ENCODE measurements at regions not wholly inside any gene's neighbourhood (a gene's known extent, or its start where the extent isn't known, plus 50 kb on each side); places are given as distances from the start of the nearest gene placed in this dataset.

- Histone ChIP-seq H3K79me2 (ENCODE audit: control insufficient read depth, insufficient read depth, low read length) (no peaks in the 10 kb centered on the region), H2AFZ (ENCODE audit: low read depth, low read length) (no peak overlapping the region), H3K27me3 (ENCODE audit: control insufficient read depth in 2 of 2, insufficient read depth in 2 of 2, low read length in 2 of 2) (no peaks in the 10 kb centered on the region), H3K9me1 (replicated peaks; ENCODE audit: control insufficient read depth, extremely low read depth, insufficient read depth, low read length) (no peaks in the 10 kb centered on the region), H3K4me3 (replicated peaks in 1 of 3; ENCODE audit: insufficient read depth in 1 of 3, low read depth in 1 of 3, low read length in 3 of 3) (no peak overlapping the region), H3K4me2 (ENCODE audit: insufficient read depth, low read length) (no peak overlapping the region), H3K36me3 (ENCODE audit: control insufficient read depth in 2 of 2, extremely low read depth in 1 of 2, insufficient read depth in 2 of 2, low read length in 2 of 2) (no peaks in the 10 kb centered on the region), H3K9ac (replicated peaks; ENCODE audit: extremely low read depth, insufficient read depth, low read length) (no peak overlapping the region), H3K4me1 (ENCODE audit: control insufficient read depth, extremely low read depth, insufficient read depth, low read length) (no peaks in the 10 kb centered on the region), H4K20me1 (replicated peaks; ENCODE audit: control insufficient read depth, extremely low read depth, insufficient read depth, low read length) (no peaks in the 10 kb centered on the region), H3K27ac (ENCODE audit: insufficient read depth, low read depth, low read length) (no peak overlapping the region), H3K9me3 (replicated peaks; ENCODE audit: control insufficient read depth, insufficient read depth, low read length) (peaks cover 2% of the 10 kb centered on the region)
- CTCF ChIA-PET, result no interaction called here
- intact Hi-C loops (cut with micrococcal nuclease), result no loop called here
- no peak for TF ChIP-seq EZH2 (IDR thresholded peaks at IDR 0.05; ENCODE audit: borderline replicate concordance, low read depth, low read length, severe bottlenecking)
- TF ChIP-seq, protein P1, sequence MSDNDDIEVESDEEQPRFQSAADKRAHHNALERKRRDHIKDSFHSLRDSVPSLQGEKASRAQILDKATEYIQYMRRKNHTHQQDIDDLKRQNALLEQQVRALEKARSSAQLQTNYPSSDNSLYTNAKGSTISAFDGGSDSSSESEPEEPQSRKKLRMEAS (IDR thresholded peaks at IDR 0.05; ENCODE audit: insufficient read depth, insufficient read length), result no peak
- TF ChIP-seq, protein P2, sequence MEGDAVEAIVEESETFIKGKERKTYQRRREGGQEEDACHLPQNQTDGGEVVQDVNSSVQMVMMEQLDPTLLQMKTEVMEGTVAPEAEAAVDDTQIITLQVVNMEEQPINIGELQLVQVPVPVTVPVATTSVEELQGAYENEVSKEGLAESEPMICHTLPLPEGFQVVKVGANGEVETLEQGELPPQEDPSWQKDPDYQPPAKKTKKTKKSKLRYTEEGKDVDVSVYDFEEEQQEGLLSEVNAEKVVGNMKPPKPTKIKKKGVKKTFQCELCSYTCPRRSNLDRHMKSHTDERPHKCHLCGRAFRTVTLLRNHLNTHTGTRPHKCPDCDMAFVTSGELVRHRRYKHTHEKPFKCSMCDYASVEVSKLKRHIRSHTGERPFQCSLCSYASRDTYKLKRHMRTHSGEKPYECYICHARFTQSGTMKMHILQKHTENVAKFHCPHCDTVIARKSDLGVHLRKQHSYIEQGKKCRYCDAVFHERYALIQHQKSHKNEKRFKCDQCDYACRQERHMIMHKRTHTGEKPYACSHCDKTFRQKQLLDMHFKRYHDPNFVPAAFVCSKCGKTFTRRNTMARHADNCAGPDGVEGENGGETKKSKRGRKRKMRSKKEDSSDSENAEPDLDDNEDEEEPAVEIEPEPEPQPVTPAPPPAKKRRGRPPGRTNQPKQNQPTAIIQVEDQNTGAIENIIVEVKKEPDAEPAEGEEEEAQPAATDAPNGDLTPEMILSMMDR (IDR thresholded peaks at IDR 0.05; ENCODE audit: extremely low read depth in 1 of 2, insufficient read depth in 1 of 2, low read depth in 1 of 2, low read length in 2 of 2), result no peak
- TF ChIP-seq JUN (IDR thresholded peaks at IDR 0.05; ENCODE audit: borderline replicate concordance, insufficient read depth, insufficient read length, low read depth), result no peak
- DNase-seq (ENCODE audit: low read depth, low spot score) (no peak), FAIRE-seq (no peak)
- dilution Hi-C loops (cut with MboI; ENCODE audit: extremely low pct_ligation_motif_present, low sequenced_read_pairs), result no loop called here
- POLR2A ChIA-PET, result no interaction called here
- BruUV-seq (replicated peaks), result no TSS peak
Observed at GRCh38 chr9:1156794-1157550, 106.8 kb downstream of the DMRT2 start.

DNA sequence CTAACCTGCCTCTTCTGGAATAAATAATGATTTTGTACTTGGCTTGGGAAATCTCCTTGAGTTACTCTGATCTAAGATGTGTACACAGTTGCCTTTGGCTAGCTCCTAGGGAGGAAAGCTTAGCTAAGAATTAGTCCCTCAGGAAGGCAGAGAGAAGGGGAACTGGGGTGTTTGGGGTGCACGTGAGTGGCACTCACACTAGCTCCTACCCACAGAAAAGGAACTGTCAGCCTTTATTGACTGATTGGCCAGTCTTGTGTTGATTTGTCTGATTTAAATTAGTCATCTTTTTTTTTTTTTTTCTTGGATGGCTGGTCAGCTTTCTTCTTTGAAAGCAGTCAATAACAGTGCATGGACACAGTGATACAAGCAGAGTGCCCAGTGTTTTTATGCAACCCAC, 107.7 kb downstream of the DMRT2 start:
- no peaks in the 10 kb centered on the region for H3K4me1 ChIP-seq (ENCODE audit: control insufficient read depth, extremely low read depth, insufficient read depth, low read length)
- no peak overlapping the region for H3K27ac ChIP-seq (ENCODE audit: insufficient read depth, low read depth, low read length)
- no peak for TF ChIP-seq EZH2 (IDR thresholded peaks at IDR 0.05; ENCODE audit: borderline replicate concordance, low read depth, low read length, severe bottlenecking)
- no peak for TF ChIP-seq POLR2A (IDR thresholded peaks at IDR 0.05; ENCODE audit: low read depth, low read length)
- TF ChIP-seq, protein P1 (IDR thresholded peaks at IDR 0.05; ENCODE audit: insufficient read depth, insufficient read length), result no peak
- no peak for TF ChIP-seq POLR2AphosphoS5 (IDR thresholded peaks at IDR 0.05; ENCODE audit: insufficient read depth, low read depth, low read length)
- TF ChIP-seq MYC (IDR thresholded peaks at IDR 0.05; ENCODE audit: low read depth, low read length), result no peak
- TF ChIP-seq FOS (IDR thresholded peaks at IDR 0.05; ENCODE audit: borderline replicate concordance, insufficient read depth, low read length), result no peak
- no peak for TF ChIP-seq JUN (IDR thresholded peaks at IDR 0.05; ENCODE audit: borderline replicate concordance, insufficient read depth, insufficient read length, low read depth)
- TF ChIP-seq, protein P2 (IDR thresholded peaks at IDR 0.05; ENCODE audit: extremely low read depth in 1 of 2, insufficient read depth in 1 of 2, low read depth in 1 of 2, low read length in 2 of 2), result no peak
- no peak for TF ChIP-seq GATA2 (IDR thresholded peaks at IDR 0.05; ENCODE audit: insufficient read depth, insufficient read length, low read depth, low read length)
- H4K20me1 ChIP-seq (replicated peaks; ENCODE audit: control insufficient read depth, extremely low read depth, insufficient read depth, low read length), result no peaks in the 10 kb centered on the region
- no peak overlapping the region for H3K4me3 ChIP-seq (replicated peaks in 1 of 3; ENCODE audit: insufficient read depth in 1 of 3, low read depth in 1 of 3, low read length in 3 of 3)
- no peaks in the 10 kb centered on the region for H3K9me1 ChIP-seq (replicated peaks; ENCODE audit: control insufficient read depth, extremely low read depth, insufficient read depth, low read length)
- intact Hi-C loops (cut with micrococcal nuclease) (no loop called here), dilution Hi-C loops (cut with MboI; ENCODE audit: extremely low pct_ligation_motif_present, low sequenced_read_pairs) (no loop called here)
- no peak overlapping the region for H3K4me2 ChIP-seq (ENCODE audit: insufficient read depth, low read length)
- DNase-seq (ENCODE audit: low read depth, low spot score) (no peak), FAIRE-seq (no peak)
- no peaks in the 10 kb centered on the region for H3K79me2 ChIP-seq (ENCODE audit: control insufficient read depth, insufficient read depth, low read length)
- H3K27me3 ChIP-seq (ENCODE audit: control insufficient read depth in 2 of 2, insufficient read depth in 2 of 2, low read length in 2 of 2), result no peaks in the 10 kb centered on the region
- no TSS peak for BruUV-seq (replicated peaks)
- H3K36me3 ChIP-seq (ENCODE audit: control insufficient read depth in 2 of 2, extremely low read depth in 1 of 2, insufficient read depth in 2 of 2, low read length in 2 of 2), result no peaks in the 10 kb centered on the region
- H3K9me3 ChIP-seq (replicated peaks; ENCODE audit: control insufficient read depth, insufficient read depth, low read length), result peaks cover 2% of the 10 kb centered on the region
- H3K9ac ChIP-seq (replicated peaks; ENCODE audit: extremely low read depth, insufficient read depth, low read length), result no peak overlapping the region
- H2AFZ ChIP-seq (ENCODE audit: low read depth, low read length), result no peak overlapping the region
- ChIA-PET POLR2A (no interaction called here), CTCF (no interaction called here)

All from endothelial cell of umbilical vein (primary cell).